Type B pancreatic cell (in vitro differentiated cells): ENCODE measurements at regions not wholly inside any gene's neighbourhood (a gene's known extent, or its start where the extent isn't known, plus 50 kb on each side); places are given as distances from the start of the nearest gene placed in this dataset.

Experiments
- DNase-seq: peaks from one replicate; pipeline ENCODE4 v3.0.0; 2021; ENCODE audit warnings: mixed read lengths; ENCODE audit not compliant: unreplicated experiment; ENCODE audit errors: extremely low spot score
- H3K27ac Mint-ChIP-seq: 2 replicates; pipeline ENCODE4 v1.8.0; 2021; ENCODE audit warnings: mild to moderate bottlenecking, mixed read lengths
- H3K27me3 Mint-ChIP-seq: 2 replicates; pipeline ENCODE4 v1.8.0; 2021; ENCODE audit warnings: mixed read lengths
- H3K36me3 Mint-ChIP-seq: 2 replicates; pipeline ENCODE4 v1.8.0; 2021; ENCODE audit warnings: mixed read lengths
- H3K4me1 Mint-ChIP-seq: one replicate; pipeline ENCODE4 v1.8.0; 2021; ENCODE audit warnings: mixed read lengths; ENCODE audit not compliant: unreplicated experiment
- H3K4me3 Mint-ChIP-seq: 2 replicates; pipeline ENCODE4 v1.8.0; 2021; ENCODE audit warnings: mild to moderate bottlenecking, mixed read lengths
- H3K9me3 Mint-ChIP-seq: 2 replicates; pipeline ENCODE4 v1.8.0; 2021; ENCODE audit warnings: mixed read lengths
- TF ChIP-seq, protein P1 (sequence below): fragments of 200-600 bp; sonication (generic); conservative IDR thresholded peaks from 2 replicates; pipeline ENCODE4 v1.5.0; 2021; ENCODE audit warnings: antibody characterized with exemption, mild to moderate bottlenecking

DNA sequence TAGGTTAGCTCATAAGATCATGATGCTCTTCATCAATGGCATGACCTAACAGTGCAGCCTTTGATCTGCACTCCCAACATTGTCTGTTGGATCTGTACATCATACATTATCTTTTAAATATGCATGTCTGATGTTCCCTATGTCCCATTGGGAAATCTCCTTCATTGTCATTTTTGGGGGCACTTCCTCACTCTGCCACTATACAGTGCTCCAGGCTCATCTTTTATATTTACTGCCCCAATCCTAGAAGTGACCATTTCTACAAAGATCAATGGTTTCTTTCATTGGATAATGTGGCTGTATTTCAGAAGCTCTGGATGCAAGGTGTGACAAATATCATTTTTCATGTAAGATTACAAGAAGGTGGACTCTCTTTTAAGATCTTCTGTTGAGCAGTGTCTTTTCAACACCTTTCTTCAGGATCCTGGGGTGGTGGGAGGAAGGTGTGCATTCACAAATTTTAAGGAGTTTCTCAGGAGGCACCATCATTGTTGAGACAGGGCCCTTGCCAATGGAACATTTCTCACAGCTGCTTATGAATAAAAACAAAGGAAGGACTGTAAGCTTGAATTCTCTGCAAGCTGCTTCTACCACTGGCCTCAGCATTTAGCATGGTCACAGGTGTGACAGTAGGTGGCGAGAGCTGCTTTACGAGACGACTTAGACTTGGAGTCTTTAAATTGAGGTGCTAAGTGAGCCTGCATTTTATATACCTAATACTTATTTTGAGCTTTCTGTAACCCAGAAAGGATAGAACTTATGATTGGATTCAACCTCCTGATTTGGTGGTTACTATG is 403.0 kb downstream of the LMO7 start:
- peaks cover 5% of the 10 kb centered on the region for H3K4me1 Mint-ChIP-seq
- peaks cover 12% of the 10 kb centered on the region for H3K9me3 Mint-ChIP-seq
- H3K27me3 Mint-ChIP-seq = no peaks in the 10 kb centered on the region
- H3K4me3 Mint-ChIP-seq = no peak overlapping the region
- no peak for DNase-seq
- H3K36me3 Mint-ChIP-seq = no peaks in the 10 kb centered on the region
- no peak overlapping the region for H3K27ac Mint-ChIP-seq
- TF ChIP-seq, protein P1, sequence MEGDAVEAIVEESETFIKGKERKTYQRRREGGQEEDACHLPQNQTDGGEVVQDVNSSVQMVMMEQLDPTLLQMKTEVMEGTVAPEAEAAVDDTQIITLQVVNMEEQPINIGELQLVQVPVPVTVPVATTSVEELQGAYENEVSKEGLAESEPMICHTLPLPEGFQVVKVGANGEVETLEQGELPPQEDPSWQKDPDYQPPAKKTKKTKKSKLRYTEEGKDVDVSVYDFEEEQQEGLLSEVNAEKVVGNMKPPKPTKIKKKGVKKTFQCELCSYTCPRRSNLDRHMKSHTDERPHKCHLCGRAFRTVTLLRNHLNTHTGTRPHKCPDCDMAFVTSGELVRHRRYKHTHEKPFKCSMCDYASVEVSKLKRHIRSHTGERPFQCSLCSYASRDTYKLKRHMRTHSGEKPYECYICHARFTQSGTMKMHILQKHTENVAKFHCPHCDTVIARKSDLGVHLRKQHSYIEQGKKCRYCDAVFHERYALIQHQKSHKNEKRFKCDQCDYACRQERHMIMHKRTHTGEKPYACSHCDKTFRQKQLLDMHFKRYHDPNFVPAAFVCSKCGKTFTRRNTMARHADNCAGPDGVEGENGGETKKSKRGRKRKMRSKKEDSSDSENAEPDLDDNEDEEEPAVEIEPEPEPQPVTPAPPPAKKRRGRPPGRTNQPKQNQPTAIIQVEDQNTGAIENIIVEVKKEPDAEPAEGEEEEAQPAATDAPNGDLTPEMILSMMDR = no peak

DNA sequence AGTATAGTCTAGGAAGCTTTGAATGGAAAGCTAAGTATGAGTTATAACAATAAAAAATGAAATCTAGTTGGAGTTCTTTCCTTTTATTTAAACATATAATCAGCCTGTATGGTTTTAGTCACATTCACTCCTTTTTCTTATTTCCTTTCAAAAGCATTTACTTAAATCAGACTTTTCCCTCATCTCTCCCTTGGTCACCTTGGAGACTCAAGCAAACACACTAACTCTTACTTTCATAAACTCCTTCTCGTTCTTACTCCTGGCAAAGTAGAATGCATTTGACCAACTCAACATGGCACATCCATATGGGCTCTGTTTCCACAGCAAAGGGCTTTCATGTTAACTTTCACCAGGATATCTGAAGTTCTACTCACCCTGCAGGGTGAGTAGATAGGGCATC is 400.0 kb downstream of the LMO7 start:
- no peaks in the 10 kb centered on the region for H3K36me3 Mint-ChIP-seq
- H3K9me3 Mint-ChIP-seq = peaks cover 12% of the 10 kb centered on the region
- H3K4me1 Mint-ChIP-seq = no peaks in the 10 kb centered on the region
- no peaks in the 10 kb centered on the region for H3K27me3 Mint-ChIP-seq
- TF ChIP-seq, protein P1 = no peak
- no peak overlapping the region for H3K4me3 Mint-ChIP-seq
- DNase-seq = no peak
- no peak overlapping the region for H3K27ac Mint-ChIP-seq

DNA sequence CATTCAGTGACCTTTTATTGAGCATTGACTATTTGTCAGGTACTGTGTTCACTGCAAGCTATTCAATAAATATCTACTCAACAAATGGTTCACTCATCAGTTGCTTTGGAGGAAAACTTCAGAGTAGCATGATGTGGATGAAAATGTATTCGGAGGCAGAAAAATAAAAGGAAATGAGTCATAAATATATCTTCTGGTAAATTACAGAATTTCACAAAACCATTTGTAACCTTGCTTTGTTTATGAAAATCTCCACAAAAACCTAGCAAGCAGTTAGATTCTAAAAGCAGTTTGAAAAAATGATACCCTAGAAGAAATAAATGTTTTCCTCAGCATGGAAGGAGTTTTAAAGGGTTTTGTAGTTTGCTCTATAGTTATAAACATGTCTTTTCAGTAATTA is 399.6 kb downstream of the LMO7 start:
- Mint-ChIP-seq H3K27me3 (no peaks in the 10 kb centered on the region), H3K4me3 (no peak overlapping the region), H3K27ac (no peak overlapping the region), H3K36me3 (no peaks in the 10 kb centered on the region), H3K4me1 (no peaks in the 10 kb centered on the region), H3K9me3 (peaks cover 10% of the 10 kb centered on the region)
- DNase-seq = no peak
- TF ChIP-seq, protein P1 = no peak

DNA sequence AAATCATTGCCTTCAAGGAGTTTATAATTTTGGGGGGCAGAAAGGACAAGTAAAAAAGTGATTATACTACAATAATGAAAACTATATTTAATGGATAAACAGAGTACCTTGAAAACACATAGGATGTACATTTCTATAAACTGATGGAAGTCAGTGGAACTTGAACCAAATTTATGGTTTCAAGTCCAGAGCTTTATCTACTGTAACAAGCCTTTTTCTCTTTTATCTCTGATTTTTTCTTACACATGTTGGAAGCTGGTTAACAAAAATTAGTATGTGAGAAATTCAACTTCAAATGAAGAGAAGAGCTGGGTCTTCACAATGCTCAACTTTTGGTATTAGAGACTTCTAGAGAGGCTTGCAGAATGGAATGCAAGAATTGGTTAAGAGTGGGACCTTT is 393.6 kb downstream of the LMO7 start:
- Mint-ChIP-seq H3K27me3 (peaks cover 5% of the 10 kb centered on the region), H3K36me3 (no peaks in the 10 kb centered on the region), H3K4me1 (peaks cover 9% of the 10 kb centered on the region), H3K27ac (no peak overlapping the region), H3K4me3 (no peak overlapping the region), H3K9me3 (peaks cover 4% of the 10 kb centered on the region)
- DNase-seq = no peak
- TF ChIP-seq, protein P1 = no peak

DNA sequence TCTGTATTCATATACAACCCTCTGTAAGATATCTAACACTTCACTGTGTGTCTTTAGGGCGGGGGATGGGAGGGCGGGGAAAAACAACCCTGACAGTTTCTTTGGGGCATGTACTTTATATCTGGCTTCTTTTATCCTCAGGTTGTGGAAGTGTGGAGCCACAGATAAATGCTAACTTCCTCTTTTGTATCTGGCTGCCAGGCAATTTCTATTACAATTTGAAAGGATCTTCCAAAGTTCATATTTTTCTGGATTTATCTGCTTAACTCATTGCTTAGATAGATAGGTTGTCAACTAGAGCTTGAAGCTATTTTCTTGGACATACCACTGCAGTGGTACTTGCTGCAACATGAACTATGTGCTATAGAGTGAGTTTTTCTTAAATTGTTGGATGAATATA is 393.0 kb downstream of the LMO7 start:
- Mint-ChIP-seq H3K27me3 (peaks cover 5% of the 10 kb centered on the region), H3K4me3 (no peak overlapping the region), H3K36me3 (no peaks in the 10 kb centered on the region), H3K9me3 (no peaks in the 10 kb centered on the region), H3K4me1 (peaks cover 9% of the 10 kb centered on the region), H3K27ac (no peak overlapping the region)
- DNase-seq = no peak
- TF ChIP-seq, protein P1 = no peak
